Neutrophil (primary cell): ENCODE measurements at regions not wholly inside any gene's neighbourhood (a gene's known extent, or its start where the extent isn't known, plus 50 kb on each side); places are given as distances from the start of the nearest gene placed in this dataset.

ENCODE experiments used
- H3K27ac ChIP-seq: fragments of 200-600 bp; sonication (generic); 2 replicates; pipeline ENCODE4 v1.5.1; 2016; ENCODE audit warnings: mild to moderate bottlenecking, moderate library complexity
- H3K27me3 ChIP-seq: fragments of 200-600 bp; sonication (generic); 2 replicates; pipeline ENCODE4 v1.6.0; 2016; ENCODE audit warnings: mild to moderate bottlenecking
- H3K36me3 ChIP-seq: fragments of 200-600 bp; sonication (generic); 2 replicates; pipeline ENCODE4 v1.5.1; 2017
- H3K4me1 ChIP-seq, 2 experiments: fragments of 200-600 bp in 1 of 2; sonication (generic) in 1 of 2; 1 replicate in 1 of 2; 2 replicates in 1 of 2; pipeline versions ENCODE4 v1.5.1 to v1.6.1; 2013 to 2016; ENCODE audit warnings: low read depth in 1 of 2, low read length in 1 of 2, mild to moderate bottlenecking in 1 of 2, moderate library complexity in 1 of 2; ENCODE audit not compliant: control insufficient read depth in 1 of 2, insufficient read depth in 1 of 2
- H3K4me3 ChIP-seq, 2 experiments: fragments of 200-600 bp in 1 of 2; sonication (generic) in 1 of 2; 1 replicate in 1 of 2; 2 replicates in 1 of 2; pipeline ENCODE4 v1.5.1; 2013 to 2016; ENCODE audit warnings: low read depth in 1 of 2, low read length in 1 of 2, mild to moderate bottlenecking in 1 of 2, moderate library complexity in 1 of 2
- H3K9me3 ChIP-seq: fragments of 200-600 bp; sonication (generic); 2 replicates; pipeline ENCODE4 v1.5.1; 2016
- TF ChIP-seq, protein P1 (sequence below): fragments of 200-600 bp; sonication (generic); IDR thresholded peaks from 2 replicates; pipeline ENCODE4 v1.5.1; 2016; ENCODE audit warnings: antibody characterized with exemption

DNA sequence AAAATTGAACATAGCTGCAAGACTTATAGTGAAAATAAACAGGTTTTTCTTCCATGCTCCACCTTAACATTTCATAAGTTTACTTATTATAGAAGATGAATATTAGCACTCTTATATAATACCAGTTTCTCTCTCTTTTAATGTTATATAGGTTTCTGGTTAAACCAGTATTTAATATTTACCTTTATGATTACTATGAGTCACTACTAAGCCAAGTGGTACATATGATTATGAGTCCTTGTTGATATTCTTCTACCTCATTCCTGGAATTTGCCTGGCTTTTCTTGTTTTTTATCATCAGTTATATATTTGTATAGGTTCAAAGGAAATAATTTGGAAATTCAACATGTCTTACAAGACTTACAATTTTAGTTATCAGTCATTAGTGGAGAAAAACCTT lies 89.9 kb upstream of the MAOA start:
- Histone ChIP-seq H3K9me3 (no peaks in the 10 kb centered on the region), H3K27me3 (no peaks in the 10 kb centered on the region), H3K27ac (no peak overlapping the region), H3K36me3 (no peaks in the 10 kb centered on the region), H3K4me3 (no peak overlapping the region), H3K4me1 (peaks cover 0 to 7% of the 10 kb centered on the region in 2 experiments)
- TF ChIP-seq, protein P1, sequence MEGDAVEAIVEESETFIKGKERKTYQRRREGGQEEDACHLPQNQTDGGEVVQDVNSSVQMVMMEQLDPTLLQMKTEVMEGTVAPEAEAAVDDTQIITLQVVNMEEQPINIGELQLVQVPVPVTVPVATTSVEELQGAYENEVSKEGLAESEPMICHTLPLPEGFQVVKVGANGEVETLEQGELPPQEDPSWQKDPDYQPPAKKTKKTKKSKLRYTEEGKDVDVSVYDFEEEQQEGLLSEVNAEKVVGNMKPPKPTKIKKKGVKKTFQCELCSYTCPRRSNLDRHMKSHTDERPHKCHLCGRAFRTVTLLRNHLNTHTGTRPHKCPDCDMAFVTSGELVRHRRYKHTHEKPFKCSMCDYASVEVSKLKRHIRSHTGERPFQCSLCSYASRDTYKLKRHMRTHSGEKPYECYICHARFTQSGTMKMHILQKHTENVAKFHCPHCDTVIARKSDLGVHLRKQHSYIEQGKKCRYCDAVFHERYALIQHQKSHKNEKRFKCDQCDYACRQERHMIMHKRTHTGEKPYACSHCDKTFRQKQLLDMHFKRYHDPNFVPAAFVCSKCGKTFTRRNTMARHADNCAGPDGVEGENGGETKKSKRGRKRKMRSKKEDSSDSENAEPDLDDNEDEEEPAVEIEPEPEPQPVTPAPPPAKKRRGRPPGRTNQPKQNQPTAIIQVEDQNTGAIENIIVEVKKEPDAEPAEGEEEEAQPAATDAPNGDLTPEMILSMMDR: no peak

DNA sequence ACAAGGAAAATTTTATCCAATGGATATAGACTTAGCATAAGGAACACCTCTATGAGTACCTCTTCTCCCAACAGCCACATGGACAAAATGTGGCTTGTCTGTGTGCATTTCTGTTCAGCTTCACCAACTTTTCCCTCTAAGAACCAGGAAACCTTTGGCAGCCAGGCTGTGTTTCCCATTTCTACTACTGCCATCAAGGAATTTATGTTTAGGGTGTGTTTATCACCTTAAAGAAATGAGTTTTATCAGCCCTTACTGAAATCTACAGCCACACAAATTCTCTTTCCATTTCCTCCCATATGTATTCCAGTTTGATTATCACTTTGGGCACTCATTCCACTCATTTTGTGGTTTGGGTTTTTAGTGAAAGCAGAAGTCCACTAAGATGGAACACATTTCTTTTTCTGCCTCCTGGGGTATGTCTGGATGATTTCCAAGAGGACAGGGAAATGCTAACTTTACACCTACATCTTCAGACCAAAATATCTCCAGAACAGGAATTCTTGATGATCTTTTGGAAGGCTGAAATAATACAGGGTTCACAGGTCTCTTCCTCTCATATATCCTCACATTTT lies 82.6 kb upstream of the MAOA start:
- no peaks in the 10 kb centered on the region for H3K36me3 ChIP-seq
- H3K4me3 ChIP-seq: no peak overlapping the region
- H3K9me3 ChIP-seq: no peaks in the 10 kb centered on the region
- H3K27ac ChIP-seq: no peak overlapping the region
- H3K27me3 ChIP-seq: no peaks in the 10 kb centered on the region
- no peaks in the 10 kb centered on the region for H3K4me1 ChIP-seq
- TF ChIP-seq, protein P1: no peak

DNA sequence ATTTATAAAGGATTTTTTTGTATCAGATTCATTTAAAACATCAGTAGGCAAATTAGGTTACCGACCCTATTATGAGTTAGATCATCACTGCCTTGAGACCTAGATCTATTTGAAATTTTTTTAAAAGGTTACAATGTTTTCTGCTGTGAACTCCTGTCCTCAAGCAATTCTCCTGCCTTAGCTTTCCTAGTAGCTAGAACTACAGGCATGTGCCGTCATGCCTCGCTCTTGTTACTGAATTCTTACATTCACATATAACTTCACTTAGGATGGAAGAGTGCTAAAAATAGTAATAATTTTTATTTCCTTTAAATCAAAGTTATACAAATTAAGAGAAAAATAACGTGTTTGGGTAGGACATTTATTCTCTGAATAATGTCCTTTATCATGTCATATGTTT lies 75.5 kb upstream of the MAOA start:
- TF ChIP-seq, protein P1: no peak
- Histone ChIP-seq H3K4me3 (no peak overlapping the region), H3K9me3 (no peaks in the 10 kb centered on the region), H3K27me3 (no peaks in the 10 kb centered on the region), H3K27ac (no peak overlapping the region), H3K4me1 (peaks cover 10 to 11% of the 10 kb centered on the region in 2 experiments), H3K36me3 (no peaks in the 10 kb centered on the region)

DNA sequence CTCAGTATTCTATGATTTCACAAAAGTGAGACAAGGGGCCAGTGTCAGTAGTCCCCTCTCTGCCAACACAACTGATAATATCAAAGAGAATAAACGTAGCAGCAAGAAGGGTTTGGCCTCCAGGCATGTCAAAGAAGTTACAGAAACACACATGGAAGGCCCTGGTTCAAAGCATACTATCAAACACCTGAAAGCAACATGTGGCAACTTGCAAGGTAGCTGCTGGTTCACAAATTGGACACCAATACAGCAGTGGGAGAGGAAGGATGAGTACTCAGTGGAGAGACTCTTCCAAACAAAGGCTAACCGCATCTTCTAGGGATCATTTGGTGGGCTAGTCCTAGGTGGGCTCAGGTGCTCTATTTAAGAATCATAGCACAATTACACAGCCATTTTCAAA lies 74.9 kb upstream of the MAOA start:
- no peaks in the 10 kb centered on the region for H3K36me3 ChIP-seq
- TF ChIP-seq, protein P1: no peak
- H3K4me1 ChIP-seq: peaks cover 10 to 11% of the 10 kb centered on the region in 2 experiments
- H3K27me3 ChIP-seq: no peaks in the 10 kb centered on the region
- no peak overlapping the region for H3K27ac ChIP-seq
- no peaks in the 10 kb centered on the region for H3K9me3 ChIP-seq
- no peak overlapping the region for H3K4me3 ChIP-seq

DNA sequence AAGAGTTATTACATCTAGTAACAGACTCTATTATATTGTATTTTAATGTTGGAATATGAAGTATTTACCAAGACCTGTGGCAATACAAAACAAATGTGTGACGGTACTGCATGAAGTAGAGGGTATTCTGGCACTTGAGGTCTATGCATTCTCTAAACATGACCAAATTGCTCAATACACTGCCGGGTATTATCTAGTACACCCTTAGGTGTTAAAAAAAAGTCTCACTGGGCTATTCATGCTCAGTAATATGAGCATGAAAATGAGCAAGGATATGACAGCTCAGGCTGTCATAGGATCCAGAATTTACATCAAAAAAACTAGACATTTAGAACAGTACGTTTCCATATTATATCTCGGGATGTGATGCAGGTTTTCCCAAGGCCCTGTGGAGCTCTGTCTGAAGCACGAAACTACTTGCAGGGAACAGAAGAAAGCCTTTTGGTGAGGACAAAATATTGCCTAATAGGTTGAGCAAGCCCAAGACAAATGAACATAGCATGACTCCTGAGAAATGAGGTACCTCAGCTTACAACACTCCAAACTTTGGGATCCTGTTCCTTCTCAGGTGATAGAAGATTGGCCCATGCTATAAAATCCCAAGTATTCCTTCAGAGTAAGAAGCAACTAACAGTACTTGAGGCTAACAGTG lies 74.1 kb upstream of the MAOA start:
- Histone ChIP-seq H3K27ac (no peak overlapping the region), H3K36me3 (no peaks in the 10 kb centered on the region), H3K9me3 (no peaks in the 10 kb centered on the region), H3K4me1 (peaks cover 10 to 11% of the 10 kb centered on the region in 2 experiments), H3K4me3 (no peak overlapping the region), H3K27me3 (no peaks in the 10 kb centered on the region)
- TF ChIP-seq, protein P1: no peak
